Stimulated activated CD4-positive, alpha-beta T cell treated with anti-CD3 and anti-CD28 coated beads, Interleukin-4, amount 100 ng/mL, for 4 hours (primary cell): ENCODE measurements at regions not wholly inside any gene's neighbourhood (a gene's known extent, or its start where the extent isn't known, plus 50 kb on each side); places are given as distances from the start of the nearest gene placed in this dataset.

Experiments
- DNase-seq, 2 experiments: peaks; one replicate each; pipeline ENCODE4 v3.0.0-alpha.2; 2020

DNA sequence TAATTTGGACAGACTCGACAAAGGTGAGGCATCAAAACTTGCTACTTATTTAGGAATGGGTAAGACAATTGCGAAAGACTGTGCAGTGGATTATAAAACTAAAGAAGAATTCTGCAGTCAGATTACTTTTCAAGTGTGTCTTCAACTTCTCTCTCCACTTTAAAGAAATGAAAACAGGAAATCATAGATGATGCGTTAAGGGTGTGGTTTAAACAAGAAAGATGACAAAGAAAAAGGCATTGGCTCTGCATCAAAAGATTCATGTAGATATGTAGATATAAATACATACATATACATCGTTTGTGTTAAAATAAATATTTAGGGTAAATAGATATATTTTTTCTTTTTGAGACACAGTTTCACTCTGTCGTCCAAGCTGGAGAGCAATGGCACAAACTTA is 74.6 kb upstream of the PARP11 start:
- DNase-seq, result no peak

DNA sequence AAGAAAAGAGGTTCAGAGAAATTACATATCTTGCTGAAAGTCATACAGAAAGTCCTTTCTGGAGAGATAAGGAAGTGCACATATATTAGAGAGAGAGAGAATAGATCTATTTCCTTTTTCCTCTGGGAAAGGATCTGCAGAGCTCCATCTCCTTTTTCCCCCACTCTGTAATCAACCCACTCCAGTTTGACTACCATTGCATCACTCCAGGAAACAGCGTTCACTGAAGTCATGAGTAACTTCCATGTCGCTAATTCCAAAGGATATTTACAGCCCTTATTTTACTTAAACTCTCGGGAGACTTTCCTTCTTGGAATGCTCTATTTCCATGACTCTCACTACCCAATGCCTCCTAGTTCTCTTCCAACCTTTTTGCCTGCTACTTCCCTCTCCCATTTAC is 72.5 kb upstream of the PARP11 start:
- no peak for DNase-seq

DNA sequence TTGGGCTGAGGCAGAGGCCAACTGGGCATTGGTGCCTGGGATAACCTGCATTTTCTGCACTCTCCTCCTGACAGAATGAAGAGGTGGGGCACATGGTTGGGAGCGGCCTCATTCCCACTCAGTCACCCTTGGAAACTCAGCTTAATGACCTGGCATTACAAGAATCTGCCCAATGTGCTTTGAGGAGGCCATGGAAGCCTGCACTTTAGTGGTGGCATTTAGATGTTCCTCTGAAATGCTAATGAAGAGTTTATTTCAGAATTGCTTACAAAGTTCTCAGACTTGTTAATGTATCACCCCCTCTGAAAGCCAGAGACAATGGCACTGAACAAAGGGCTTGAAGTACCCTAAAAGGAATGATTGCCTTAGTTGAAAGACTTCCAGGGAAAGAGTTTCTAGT is 71.4 kb upstream of the PARP11 start:
- DNase-seq, result no peak

DNA sequence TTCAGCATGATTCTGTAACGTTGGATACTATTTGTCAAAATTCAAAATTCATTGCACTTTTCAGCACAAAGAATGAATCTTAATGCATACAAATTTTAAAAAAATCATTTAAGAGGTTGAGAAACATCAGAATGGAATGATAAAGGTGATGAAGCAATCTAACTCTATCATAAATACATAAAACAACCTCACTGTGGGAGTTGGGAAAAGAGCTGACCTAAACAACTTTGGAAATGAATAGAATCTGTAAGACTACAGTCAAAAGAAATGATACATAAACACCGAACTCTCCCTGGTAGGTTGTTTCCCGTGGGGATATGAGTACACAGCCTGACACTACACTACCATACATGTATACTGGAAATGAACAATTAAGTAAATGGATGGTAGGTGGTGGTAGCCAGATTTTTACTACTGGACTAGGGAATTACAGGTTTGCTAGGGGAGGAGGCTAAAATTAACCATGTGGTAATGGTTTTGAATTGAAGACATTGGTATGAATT is 64.9 kb upstream of the PARP11 start:
- DNase-seq, result no peak

DNA sequence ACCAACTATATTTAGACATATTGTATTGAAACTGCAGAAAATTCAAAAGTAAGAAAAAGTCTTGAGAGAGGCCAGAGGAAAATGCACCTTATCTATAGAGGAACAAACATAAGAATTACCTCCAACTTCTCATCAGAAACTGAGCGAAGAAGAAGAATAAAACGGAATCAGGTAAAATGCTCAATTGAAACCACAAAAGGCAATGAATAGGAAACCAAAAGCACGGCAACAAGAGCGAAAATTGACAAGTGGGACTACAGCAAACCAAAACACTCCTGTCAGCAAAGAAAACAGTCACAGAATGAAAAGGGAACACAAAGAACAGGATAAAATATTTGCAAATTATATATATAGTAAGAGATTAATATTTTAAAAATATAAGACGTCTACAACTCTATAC is 61.9 kb upstream of the PARP11 start:
- DNase-seq, result no peak

DNA sequence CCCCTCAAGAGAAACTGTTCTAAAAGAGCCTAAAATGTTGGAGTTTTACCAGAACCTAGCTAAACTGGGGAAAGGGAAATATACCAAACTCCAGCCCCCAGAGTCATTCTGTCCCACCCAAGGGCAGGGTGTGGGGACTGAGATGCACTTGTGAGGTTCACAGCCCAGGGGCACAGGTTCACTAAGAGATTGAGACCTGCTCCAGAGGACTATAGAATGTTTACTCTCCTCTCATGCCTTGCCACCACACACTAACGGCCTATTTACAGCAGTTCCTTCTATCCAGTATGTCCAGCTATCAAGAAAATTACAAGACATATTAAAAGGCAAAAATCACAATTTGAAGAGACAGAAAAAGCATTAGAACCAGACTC is 60.6 kb upstream of the PARP11 start:
- no peak for DNase-seq

DNA sequence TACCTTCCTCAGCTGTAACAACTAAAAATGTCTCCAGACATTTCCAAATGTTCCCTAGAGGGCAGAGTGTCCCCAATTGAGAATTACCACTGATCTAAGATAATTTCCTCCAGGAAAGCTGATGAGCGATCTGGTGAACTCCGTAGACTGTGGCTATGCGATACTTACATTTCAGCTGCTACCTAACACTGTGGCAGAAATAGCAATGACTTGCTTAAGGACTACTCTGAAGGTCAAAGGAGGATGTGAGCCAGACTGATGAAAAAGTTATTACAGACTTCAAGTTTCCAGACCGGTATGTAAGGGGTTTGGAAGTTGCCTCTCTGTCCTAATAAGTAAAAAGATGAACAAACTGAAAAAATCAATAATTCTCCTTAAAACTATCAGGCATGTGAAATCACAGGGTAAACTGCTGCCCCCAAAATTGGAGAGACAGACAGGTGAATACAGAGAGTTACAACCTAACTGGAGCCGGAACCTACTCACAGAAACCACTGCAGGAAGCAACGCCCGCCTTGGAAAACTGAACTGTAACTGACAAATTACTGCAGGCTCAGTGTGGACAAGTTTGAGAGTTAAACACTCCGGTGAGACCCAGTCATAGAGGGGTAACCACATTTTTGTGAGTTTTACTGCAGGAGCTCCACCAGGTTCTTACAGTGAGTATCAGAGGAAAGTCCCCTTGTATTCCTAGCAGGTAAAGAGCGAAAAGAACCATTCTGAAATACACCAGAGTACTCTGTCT is 60.0 kb upstream of the PARP11 start:
- DNase-seq, result no peak

DNA sequence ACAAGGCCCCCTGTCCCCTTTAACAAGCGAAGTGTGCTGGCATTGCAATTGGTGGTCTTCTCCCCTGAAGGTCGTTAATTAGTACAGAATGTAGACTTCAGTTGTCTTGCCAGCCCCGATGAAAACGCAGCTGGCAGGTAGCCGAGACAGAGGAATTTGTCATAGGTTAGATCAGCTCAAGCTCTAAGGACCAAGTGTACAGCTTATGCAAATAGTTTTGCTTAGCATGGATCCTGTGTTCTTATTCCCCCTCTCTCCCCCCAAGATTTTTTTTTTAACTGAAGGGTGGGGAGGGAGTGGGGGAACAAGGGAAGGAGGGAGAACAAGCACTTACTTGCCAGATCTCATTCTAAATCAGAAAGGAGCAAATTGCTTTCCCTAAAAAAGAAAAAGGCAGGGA is 58.6 kb upstream of the PARP11 start:
- no peak for DNase-seq

DNA sequence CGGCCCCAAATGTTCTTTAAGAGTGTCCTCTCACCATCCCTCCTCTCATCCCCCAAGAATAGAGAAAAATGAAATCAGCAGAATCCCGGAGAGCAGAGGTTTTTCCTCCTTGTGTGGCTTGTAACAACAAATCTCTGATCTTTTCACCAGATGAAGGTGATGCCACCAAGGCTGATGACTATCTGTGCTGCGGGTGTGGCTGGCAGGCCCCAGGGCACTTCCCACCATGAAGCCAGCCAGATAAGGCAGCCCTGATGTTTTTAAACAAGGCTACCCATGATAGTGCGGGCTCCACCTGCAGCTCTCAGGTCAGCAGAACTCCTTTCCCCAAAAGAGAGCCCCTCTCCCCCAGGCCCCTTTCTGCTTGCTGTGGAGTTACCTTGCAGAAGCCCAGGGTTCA is 58.0 kb upstream of the PARP11 start:
- no peak for DNase-seq

DNA sequence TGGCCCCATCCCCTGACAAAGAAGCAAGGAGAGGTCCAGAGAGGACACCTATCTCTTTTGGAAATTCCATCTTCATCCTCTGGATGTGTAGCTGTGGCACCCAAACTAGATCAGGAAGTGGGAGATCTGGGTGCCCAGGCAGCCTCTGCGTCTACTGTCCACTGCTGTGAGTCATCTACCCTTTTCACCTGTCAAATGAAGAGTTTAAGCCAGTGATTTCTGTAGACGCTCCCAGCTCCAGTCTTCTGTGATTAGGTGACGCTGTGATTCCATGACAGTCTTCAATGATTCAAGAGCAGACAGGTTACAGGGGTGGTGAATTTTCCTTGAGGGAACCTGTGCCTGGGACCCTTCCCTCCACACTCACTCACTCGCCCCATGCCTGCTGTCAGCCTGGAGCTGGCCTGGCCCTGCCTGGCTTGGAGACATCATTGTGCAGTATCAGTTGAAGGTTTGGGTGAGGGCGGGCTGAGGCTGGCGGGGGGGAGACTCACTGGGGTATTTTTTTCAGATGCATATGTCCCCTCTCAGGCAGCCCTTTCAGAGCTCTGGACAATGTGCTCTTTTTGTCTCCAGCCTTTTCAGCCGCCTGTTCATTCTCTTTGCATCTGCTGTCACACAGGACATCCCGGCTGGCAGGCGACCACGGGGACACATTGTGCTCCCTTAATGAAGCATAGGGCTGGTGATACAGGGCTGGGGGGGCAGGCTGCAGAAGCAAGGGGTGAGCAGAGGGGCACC is 56.8 kb upstream of the PARP11 start:
- DNase-seq, result no peak

DNA sequence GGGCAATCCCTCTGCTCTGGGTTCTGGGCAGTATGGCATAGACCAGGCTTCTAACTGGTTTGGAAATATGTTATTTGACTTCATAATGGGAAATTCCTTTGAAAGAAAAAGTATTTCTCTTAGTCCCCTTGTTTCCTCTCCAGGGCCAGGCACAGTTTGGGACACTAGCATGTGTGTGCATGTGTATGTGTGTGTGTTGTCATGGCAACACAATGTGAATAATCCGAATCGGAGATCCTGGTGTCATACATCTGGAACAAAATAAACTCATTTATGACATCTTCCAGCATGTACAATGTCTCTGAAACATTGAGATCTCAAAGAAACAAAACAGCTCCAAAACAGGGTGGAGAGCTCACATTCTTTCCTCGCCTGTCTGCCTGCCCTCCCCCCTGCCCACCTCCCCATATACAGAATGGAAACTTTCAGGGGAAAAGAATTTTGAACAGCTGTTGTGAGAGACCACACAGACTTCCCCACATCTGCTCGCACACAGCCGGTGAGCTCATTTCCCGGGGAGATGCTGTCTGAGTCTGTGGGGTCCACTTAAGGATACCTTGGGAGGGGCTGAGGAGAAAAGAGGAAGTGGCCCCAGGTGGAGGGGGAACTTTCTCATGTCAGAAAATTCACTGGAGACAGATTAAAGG is 55.5 kb upstream of the PARP11 start:
- DNase-seq, result no peak

DNA sequence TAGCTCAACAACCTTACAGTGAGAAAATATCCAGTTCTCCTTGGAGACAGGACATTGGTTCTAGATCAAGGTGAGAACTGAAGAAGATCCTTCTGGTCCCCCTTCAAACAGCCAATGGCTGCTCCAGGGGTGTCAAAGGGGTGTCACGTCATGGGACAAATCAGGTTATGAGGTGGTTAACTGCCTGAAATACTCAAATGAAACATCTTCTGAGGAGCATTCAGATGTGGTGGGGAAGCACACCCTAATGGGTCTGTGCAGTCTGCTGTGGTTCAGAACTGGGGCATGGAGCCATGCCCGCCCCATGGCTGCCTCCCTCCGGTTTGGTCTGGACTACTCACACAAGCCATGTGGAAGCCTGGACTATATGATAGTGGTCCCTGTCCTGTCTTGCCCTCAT is 52.4 kb upstream of the PARP11 start:
- DNase-seq, result no peak

DNA sequence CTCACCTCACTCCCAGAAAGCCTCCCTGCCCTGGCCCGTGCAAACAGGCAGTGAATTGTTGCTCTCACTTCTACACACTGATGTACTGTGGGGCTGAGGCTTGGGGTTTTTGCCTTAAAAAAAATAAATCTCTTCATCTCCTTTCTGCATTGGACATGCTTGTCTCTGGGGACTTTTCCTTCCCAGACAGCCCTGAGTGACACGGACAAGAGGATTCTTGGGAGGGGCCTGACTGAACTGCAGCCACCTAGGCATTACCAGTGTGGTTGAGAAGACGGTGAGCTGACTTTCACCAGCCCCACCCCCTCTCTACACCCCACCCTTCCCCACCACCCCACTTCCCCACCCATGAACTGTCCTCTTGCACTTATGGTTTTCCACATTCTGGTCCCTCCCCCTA is 51.6 kb upstream of the PARP11 start:
- DNase-seq, result no peak

DNA sequence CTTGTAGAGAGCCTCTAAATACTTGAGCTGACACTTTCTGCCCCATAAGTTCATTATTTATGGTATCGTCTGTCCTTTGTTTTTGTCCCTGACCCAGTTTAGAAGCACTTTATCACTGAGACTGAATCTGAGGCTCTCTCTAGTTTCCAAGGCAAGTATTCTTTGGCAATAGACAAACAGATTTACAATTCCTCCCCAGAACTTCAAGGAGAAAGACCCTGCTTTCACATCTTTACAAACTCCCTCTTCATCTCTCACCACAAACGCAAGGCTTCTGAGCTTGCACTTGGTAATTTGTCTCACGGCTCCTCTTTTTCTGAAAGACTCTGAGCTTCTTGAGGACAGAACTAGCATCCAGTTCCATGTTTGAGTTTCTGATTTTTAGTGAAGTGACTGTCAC is 49.8 kb upstream of the PARP11 start:
- DNase-seq, result no peak
